GM12874 (cell line): ENCODE measurements at regions not wholly inside any gene's neighbourhood (a gene's known extent, or its start where the extent isn't known, plus 50 kb on each side); places are given as distances from the start of the nearest gene placed in this dataset.

Source experiments
- TF ChIP-seq, protein P1 (sequence below): IDR thresholded peaks from 2 replicates; pipeline ENCODE4 v1.5.1; 2011; ENCODE audit warnings: low read depth, mild to moderate bottlenecking, control low read depth, low read length, moderate library complexity; ENCODE audit not compliant: insufficient read depth

- TF ChIP-seq, protein P1, sequence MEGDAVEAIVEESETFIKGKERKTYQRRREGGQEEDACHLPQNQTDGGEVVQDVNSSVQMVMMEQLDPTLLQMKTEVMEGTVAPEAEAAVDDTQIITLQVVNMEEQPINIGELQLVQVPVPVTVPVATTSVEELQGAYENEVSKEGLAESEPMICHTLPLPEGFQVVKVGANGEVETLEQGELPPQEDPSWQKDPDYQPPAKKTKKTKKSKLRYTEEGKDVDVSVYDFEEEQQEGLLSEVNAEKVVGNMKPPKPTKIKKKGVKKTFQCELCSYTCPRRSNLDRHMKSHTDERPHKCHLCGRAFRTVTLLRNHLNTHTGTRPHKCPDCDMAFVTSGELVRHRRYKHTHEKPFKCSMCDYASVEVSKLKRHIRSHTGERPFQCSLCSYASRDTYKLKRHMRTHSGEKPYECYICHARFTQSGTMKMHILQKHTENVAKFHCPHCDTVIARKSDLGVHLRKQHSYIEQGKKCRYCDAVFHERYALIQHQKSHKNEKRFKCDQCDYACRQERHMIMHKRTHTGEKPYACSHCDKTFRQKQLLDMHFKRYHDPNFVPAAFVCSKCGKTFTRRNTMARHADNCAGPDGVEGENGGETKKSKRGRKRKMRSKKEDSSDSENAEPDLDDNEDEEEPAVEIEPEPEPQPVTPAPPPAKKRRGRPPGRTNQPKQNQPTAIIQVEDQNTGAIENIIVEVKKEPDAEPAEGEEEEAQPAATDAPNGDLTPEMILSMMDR = no peak
These were observed 621.1 kb downstream of the BCOR start for GRCh38 chrX:39476604-39477021.

- TF ChIP-seq, protein P1 = peak; percentile 41; the same call in 1 of the 2 replicates
These were observed 620.6 kb downstream of the BCOR start for GRCh38 chrX:39477031-39477761.

GRCh38 chrX:39477762-39478120 is 620.0 kb downstream of the BCOR start:
- TF ChIP-seq, protein P1 = no peak

DNA sequence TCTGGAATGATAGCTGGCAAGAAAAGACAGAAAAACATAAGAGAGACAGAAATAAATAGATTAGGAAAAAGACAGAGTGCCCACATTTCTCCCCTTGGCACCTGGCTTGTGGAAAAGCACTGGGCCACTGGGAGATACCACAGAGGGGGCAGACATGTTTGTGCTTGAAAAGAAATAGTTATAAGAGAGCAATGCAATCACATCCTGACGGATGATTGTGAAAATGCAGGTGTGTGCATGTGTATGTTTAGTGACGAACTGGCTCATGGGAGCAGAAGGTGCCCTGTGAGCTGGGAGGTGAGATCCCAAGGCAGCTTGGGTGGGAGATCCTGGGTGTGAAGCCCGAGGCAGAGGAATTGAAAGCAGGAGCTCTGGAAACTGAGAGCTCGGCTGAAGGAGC is 617.9 kb downstream of the BCOR start:
- TF ChIP-seq, protein P1 = no peak

DNA sequence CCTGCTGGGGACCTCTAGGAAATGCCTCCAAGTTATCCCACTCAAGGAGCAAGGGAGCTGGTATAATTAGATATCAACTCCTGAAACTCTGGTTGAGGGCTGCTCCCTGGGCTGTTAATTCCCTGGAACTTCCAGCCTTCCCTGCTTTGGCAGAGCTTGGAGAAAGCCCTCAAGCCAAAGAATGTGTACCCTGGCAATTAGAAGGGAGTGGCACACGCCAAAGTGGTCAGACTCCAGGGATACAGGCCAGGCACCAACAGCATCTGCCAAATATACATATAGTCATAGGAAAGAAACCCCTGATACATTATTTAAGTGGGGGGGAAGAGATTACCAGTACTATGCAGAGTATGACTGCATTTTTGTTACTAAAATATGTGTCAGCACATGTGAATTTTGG is 616.8 kb downstream of the BCOR start:
- TF ChIP-seq, protein P1 = no peak

GRCh38 chrX:39481621-39482020 is 616.1 kb downstream of the BCOR start:
- TF ChIP-seq, protein P1 = no peak

- TF ChIP-seq, protein P1 = no peak
These were observed 613.3 kb downstream of the BCOR start for GRCh38 chrX:39484159-39485068.
